H1 (cell line): ENCODE measurements at regions not wholly inside any gene's neighbourhood (a gene's known extent, or its start where the extent isn't known, plus 50 kb on each side); places are given as distances from the start of the nearest gene placed in this dataset.

Experiments
- CTCF ChIA-PET: fragments of 300-600 bp; sonication (Branson Sonifier 250); formaldehyde crosslinking; loops from one replicate; lab custom pipeline; 2021; ENCODE audit not compliant: partially characterized antibody; lab: Charles Lee
- POLR2A ChIA-PET: fragments of 300-600 bp; sonication (Branson Sonifier 250); formaldehyde crosslinking; loops from one replicate; lab custom pipeline; 2021; ENCODE audit warnings: inconsistent platforms; ENCODE audit not compliant: partially characterized antibody; lab: Charles Lee
- DNase-seq, 2 experiments: peaks; one replicate each; pipeline versions ENCODE4 v3.0.0 to v3.0.0-alpha.2; 2010 to 2022; ENCODE audit warnings: low spot score in 2 of 2, low read depth in 1 of 2, mixed read lengths in 1 of 2
- FAIRE-seq: peaks from 2 replicates; lab custom pipeline; 2011; peaks lifted over from hg19 to GRCh38; lab: Jason Lieb, UNC
- H2AFZ ChIP-seq: 2 replicates; pipeline ENCODE4 v1.8.1; 2012; ENCODE audit warnings: low read length, inconsistent platforms
- H2AK5ac ChIP-seq: 2 replicates; pipeline ENCODE4 v1.6.1; 2013; ENCODE audit warnings: low read depth, low read length
- H2BK120ac ChIP-seq: replicated peaks from 2 replicates; pipeline ENCODE3; 2013; ENCODE audit warnings: low read depth, low read length, inconsistent platforms
- H2BK12ac ChIP-seq: 2 replicates; pipeline ENCODE4 v1.6.1; 2013; ENCODE audit warnings: low read depth, low read length
- H2BK15ac ChIP-seq: 2 replicates; pipeline ENCODE4 v1.6.1; 2013; ENCODE audit warnings: low read length
- H2BK20ac ChIP-seq: 2 replicates; pipeline ENCODE4 v1.6.1; 2013; ENCODE audit warnings: low read length
- H2BK5ac ChIP-seq: 2 replicates; pipeline ENCODE4 v1.6.1; 2013; ENCODE audit warnings: low read depth, low read length
- H3K14ac ChIP-seq: 2 replicates; pipeline ENCODE4 v1.6.1; 2013; ENCODE audit warnings: inconsistent platforms; ENCODE audit not compliant: insufficient read length
- H3K18ac ChIP-seq: 2 replicates; pipeline ENCODE4 v1.6.1; 2013; ENCODE audit warnings: low read length; ENCODE audit errors: extremely low read depth
- H3K23ac ChIP-seq: 2 replicates; pipeline ENCODE4 v1.6.1; 2013; ENCODE audit warnings: inconsistent platforms; ENCODE audit not compliant: insufficient read length
- H3K23me2 ChIP-seq: 2 replicates; pipeline ENCODE4 v1.6.1; 2013; ENCODE audit warnings: low read depth, low read length
- H3K27ac ChIP-seq: 2 replicates; pipeline ENCODE4 v1.6.1; 2011; ENCODE audit warnings: low read depth, low read length, inconsistent platforms
- H3K27me3 ChIP-seq, 4 experiments: replicated peaks in 1 of 4; 1 replicate in 1 of 4; 2 replicates in 3 of 4; pipeline versions ENCODE4 v1.6.1 to v1.8.1; 2011 to 2013; ENCODE audit warnings: low read length in 3 of 4, mild to moderate bottlenecking in 3 of 4, inconsistent platforms in 2 of 4, mixed read lengths in 2 of 4, moderate library complexity in 1 of 4; ENCODE audit not compliant: control insufficient read depth in 3 of 4, insufficient read depth in 3 of 4; ENCODE audit errors: extremely low read depth in 1 of 4
- H3K36me3 ChIP-seq, 4 experiments: 2 replicates each; pipeline versions ENCODE4 v1.6.1 to v1.8.1; 2011 to 2013; ENCODE audit warnings: mild to moderate bottlenecking in 4 of 4, low read length in 3 of 4, moderate library complexity in 2 of 4, control low read depth in 1 of 4, inconsistent platforms in 1 of 4; ENCODE audit not compliant: insufficient read depth in 4 of 4, control insufficient read depth in 2 of 4
- H3K4ac ChIP-seq: replicated peaks from 2 replicates; pipeline ENCODE3; 2013; ENCODE audit warnings: low read length, low read depth, mixed read lengths, inconsistent platforms; ENCODE audit not compliant: insufficient read length
- H3K4me1 ChIP-seq, 4 experiments: replicated peaks in 1 of 4; 1 replicate in 1 of 4; 2 replicates in 3 of 4; pipeline versions ENCODE4 v1.6.1 to v1.8.1; 2011 to 2013; ENCODE audit warnings: low read length in 3 of 4, inconsistent platforms in 2 of 4, mixed read lengths in 1 of 4; ENCODE audit not compliant: insufficient read depth in 4 of 4, control insufficient read depth in 3 of 4
- H3K4me2 ChIP-seq, 2 experiments: 2 replicates each; pipeline versions ENCODE4 v1.6.1 to v1.8.1; 2011 to 2013; ENCODE audit warnings: low read depth in 2 of 2, low read length in 2 of 2, control low read depth in 1 of 2, inconsistent platforms in 1 of 2, mild to moderate bottlenecking in 1 of 2; ENCODE audit not compliant: insufficient read depth in 1 of 2
- H3K4me3 ChIP-seq, 4 experiments: fragments of 200-600, 300-600 bp in 1 of 4; sonication (generic), shearing (Covaris generic), sonication (Bioruptor Twin) in 1 of 4; 2 replicates each; pipeline versions ENCODE4 v1.5.1 to v1.8.1; 2011 to 2016; ENCODE audit warnings: low read length in 4 of 4, low read depth in 3 of 4, control low read depth in 2 of 4, inconsistent platforms in 2 of 4, mild to moderate bottlenecking in 2 of 4, mixed read lengths in 1 of 4, moderate library complexity in 1 of 4; ENCODE audit not compliant: insufficient read depth in 2 of 4; ENCODE audit errors: extremely low read depth in 1 of 4
- H3K56ac ChIP-seq: replicated peaks from 2 replicates; pipeline ENCODE3; 2013; ENCODE audit warnings: low read depth, mild to moderate bottlenecking, mixed read lengths, low read length, inconsistent platforms; ENCODE audit not compliant: insufficient read length
- H3K79me1 ChIP-seq: 2 replicates; pipeline ENCODE4 v1.6.1; 2013; ENCODE audit warnings: low read depth, low read length, control low read depth
- H3K79me2 ChIP-seq, 2 experiments: 2 replicates each; pipeline versions ENCODE4 v1.6.1 to v1.8.1; 2012 to 2013; ENCODE audit warnings: low read length in 2 of 2, mild to moderate bottlenecking in 2 of 2, inconsistent platforms in 1 of 2; ENCODE audit not compliant: insufficient read depth in 2 of 2, control insufficient read depth in 1 of 2
- H3K9ac ChIP-seq, 4 experiments: replicated peaks in 1 of 4; 1 replicate in 1 of 4; 2 replicates in 3 of 4; pipeline versions ENCODE4 v1.6.1 to v1.8.1; 2011 to 2013; ENCODE audit warnings: low read depth in 3 of 4, low read length in 3 of 4, control low read depth in 2 of 4, mild to moderate bottlenecking in 2 of 4, moderate library complexity in 2 of 4, inconsistent platforms in 1 of 4; ENCODE audit errors: extremely low read depth in 1 of 4
- H3K9me3 ChIP-seq, 2 experiments: 2 replicates each; pipeline versions ENCODE4 v1.6.1 to v1.8.1; 2012 to 2013; ENCODE audit warnings: mild to moderate bottlenecking in 2 of 2, moderate library complexity in 2 of 2, control low read depth in 1 of 2, inconsistent platforms in 1 of 2, low read depth in 1 of 2, low read length in 1 of 2, mixed read lengths in 1 of 2; ENCODE audit not compliant: insufficient read depth in 2 of 2
- H4K20me1 ChIP-seq, 2 experiments: replicated peaks in 1 of 2; 2 replicates each; pipeline versions ENCODE3 to v1.8.1; 2011 to 2013; ENCODE audit warnings: inconsistent platforms in 2 of 2, low read length in 2 of 2, mild to moderate bottlenecking in 1 of 2; ENCODE audit not compliant: insufficient read depth in 2 of 2, control insufficient read depth in 1 of 2
- H4K5ac ChIP-seq: 2 replicates; pipeline ENCODE4 v1.6.1; 2013; ENCODE audit warnings: low read length, low read depth, mixed read lengths, inconsistent platforms; ENCODE audit not compliant: insufficient read length
- H4K8ac ChIP-seq: 2 replicates; pipeline ENCODE4 v1.8.0; 2013; ENCODE audit warnings: mild to moderate bottlenecking, moderate library complexity, low read length, inconsistent platforms; ENCODE audit not compliant: insufficient read depth; ENCODE audit errors: extremely low read depth
- H4K91ac ChIP-seq: replicated peaks from 2 replicates; pipeline ENCODE3; 2013; ENCODE audit warnings: low read length, mixed read lengths, inconsistent platforms; ENCODE audit not compliant: insufficient read length
- TAF1 ChIP-seq: IDR thresholded peaks from 2 replicates; pipeline ENCODE4 v1.6.1; 2011; ENCODE audit warnings: mild to moderate bottlenecking, low read depth, low read length
- WGBS, 2 experiments: shearing (Covaris generic) in 1 of 2; methylation state at CpG; one replicate each; pipeline versions ENCODE4 v1.1.6 to v1.1.7; 2013 to 2015; ENCODE audit warnings: low lambda C conversion rate in 2 of 2, mixed read lengths in 2 of 2, inconsistent platforms in 1 of 2, low coverage in 1 of 2, missing lambda C conversion rate in 1 of 2; ENCODE audit not compliant: insufficient replicate concordance in 2 of 2, insufficient coverage in 1 of 2, insufficient read length in 1 of 2; ENCODE audit errors: extremely low coverage in 1 of 2, missing lambda C conversion rate in 1 of 2; 5-methylcytosine and 5-hydroxymethylcytosine counted together

DNA sequence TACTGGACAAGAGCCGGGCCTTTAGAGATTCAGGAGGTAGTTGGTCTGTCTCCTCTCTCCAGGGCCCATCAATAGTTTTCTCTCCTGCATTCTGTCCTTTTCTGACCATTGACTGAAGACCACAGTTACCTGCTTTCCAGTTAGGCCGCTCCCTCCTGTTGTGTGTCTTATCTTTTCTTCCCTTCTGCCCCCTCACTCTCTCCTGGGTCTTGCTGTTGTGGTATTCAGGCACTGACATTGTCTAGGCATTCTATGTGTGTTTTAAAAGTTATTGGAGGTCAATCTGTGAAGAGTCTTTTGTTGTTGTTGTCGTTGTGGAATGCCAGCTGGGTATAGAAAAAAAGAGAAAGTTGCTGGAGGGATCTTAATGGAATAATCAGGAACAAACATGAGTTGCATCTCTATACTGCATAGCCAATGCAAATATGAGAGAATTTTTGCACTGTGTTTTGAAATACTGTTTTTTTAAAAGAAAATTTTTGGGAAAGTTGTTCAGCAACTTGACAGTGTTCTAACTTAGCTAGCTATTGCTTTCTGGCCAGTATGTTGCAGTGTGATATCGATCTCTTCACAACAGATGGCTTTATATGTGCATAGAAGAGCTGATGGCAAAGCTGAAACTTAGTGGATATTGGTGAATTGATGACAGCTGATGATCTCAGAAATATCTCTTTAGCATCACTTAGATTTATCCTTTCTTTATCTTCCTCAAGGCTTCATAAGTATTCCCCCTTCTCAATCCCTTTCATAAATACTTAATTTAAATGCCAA, 240.7 kb downstream of the C4orf33 start:
- Histone ChIP-seq H3K4me2 (no peak overlapping the region; a peak in 1 of 4 replicates), H4K5ac (no peak overlapping the region), H3K27me3 (no peaks in the 10 kb centered on the region), H3K79me1 (no peaks in the 10 kb centered on the region), H2BK120ac (no peak overlapping the region), H3K23ac (no peak overlapping the region), H2BK5ac (no peak overlapping the region), H4K20me1 (no peaks in the 10 kb centered on the region), H2BK15ac (no peak overlapping the region), H3K9me3 (no peaks in the 10 kb centered on the region), H3K18ac (no peak overlapping the region), H2BK20ac (no peak overlapping the region), H3K14ac (no peak overlapping the region), H3K9ac (no peak overlapping the region), H3K23me2 (no peaks in the 10 kb centered on the region), H3K4me1 (peaks cover 0 to 3% (median 1%) of the 10 kb centered on the region in 4 experiments; a peak in 3 of 7 replicates), H4K8ac (no peak overlapping the region), H3K4ac (no peak overlapping the region), H2AFZ (no peak overlapping the region), H3K4me3 (no peak overlapping the region), H2BK12ac (no peak overlapping the region), H3K56ac (no peak overlapping the region), H3K79me2 (no peaks in the 10 kb centered on the region), H3K27ac (no peak overlapping the region), H4K91ac (no peak overlapping the region), H3K36me3 (no peaks in the 10 kb centered on the region), H2AK5ac (no peak overlapping the region)
- CTCF ChIA-PET, result interaction anchor here (1.4 to 1.5 kb wide), 2 partner anchors 8 to 9 kb away, joined by 3 to 6 read pairs; no protein-coding TSS in a partner anchor
- FAIRE-seq, result no peak
- no peak for TF ChIP-seq TAF1
- POLR2A ChIA-PET, result no interaction called here
- DNase-seq, result no peak
- 86% methylated on average over 3 of the region's 4 CpGs; no CpG with 5 or more reads in 1 of the 2 experiments for WGBS, 2 experiments
